ENCODE measurements at regions not wholly inside any gene's neighbourhood (a gene's known extent, or its start where the extent isn't known, plus 50 kb on each side); places are given as distances from the start of the nearest gene placed in this dataset.

- TF ChIP-seq, protein P1, sequence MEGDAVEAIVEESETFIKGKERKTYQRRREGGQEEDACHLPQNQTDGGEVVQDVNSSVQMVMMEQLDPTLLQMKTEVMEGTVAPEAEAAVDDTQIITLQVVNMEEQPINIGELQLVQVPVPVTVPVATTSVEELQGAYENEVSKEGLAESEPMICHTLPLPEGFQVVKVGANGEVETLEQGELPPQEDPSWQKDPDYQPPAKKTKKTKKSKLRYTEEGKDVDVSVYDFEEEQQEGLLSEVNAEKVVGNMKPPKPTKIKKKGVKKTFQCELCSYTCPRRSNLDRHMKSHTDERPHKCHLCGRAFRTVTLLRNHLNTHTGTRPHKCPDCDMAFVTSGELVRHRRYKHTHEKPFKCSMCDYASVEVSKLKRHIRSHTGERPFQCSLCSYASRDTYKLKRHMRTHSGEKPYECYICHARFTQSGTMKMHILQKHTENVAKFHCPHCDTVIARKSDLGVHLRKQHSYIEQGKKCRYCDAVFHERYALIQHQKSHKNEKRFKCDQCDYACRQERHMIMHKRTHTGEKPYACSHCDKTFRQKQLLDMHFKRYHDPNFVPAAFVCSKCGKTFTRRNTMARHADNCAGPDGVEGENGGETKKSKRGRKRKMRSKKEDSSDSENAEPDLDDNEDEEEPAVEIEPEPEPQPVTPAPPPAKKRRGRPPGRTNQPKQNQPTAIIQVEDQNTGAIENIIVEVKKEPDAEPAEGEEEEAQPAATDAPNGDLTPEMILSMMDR (IDR thresholded peaks at IDR 0.05; ENCODE audit: borderline replicate concordance, insufficient read depth, low read depth, low read length): no peak
- no peak overlapping the region for H3K4me3 ChIP-seq (ENCODE audit: low read depth, low read length)
Measured at GRCh38 chr13:21932996-21933395, 262.1 kb downstream of the FGF9 start.

DNA sequence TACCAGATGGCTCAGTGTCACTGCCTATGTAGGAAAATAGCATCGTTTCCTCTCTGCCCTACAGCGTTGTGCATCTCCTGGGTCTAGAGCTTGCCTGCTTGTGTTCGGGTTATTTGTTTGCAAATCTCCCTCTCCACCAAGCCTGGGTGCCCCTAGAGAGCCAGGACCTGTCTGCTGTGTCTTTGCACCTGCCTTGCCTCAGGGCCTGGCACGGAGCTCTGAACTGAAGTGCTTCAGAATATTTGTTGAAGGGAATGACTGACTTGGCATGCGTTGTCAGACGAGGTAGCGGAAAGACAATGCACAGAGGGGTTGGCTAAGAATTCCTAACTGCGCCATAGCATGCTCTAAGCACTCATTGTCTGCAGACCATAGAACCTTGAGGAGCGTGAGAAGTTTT is 263.4 kb downstream of the FGF9 start:
- TF ChIP-seq, protein P1 (IDR thresholded peaks at IDR 0.05; ENCODE audit: borderline replicate concordance, insufficient read depth, low read depth, low read length): no peak
- H3K4me3 ChIP-seq (ENCODE audit: low read depth, low read length): no peak overlapping the region

DNA sequence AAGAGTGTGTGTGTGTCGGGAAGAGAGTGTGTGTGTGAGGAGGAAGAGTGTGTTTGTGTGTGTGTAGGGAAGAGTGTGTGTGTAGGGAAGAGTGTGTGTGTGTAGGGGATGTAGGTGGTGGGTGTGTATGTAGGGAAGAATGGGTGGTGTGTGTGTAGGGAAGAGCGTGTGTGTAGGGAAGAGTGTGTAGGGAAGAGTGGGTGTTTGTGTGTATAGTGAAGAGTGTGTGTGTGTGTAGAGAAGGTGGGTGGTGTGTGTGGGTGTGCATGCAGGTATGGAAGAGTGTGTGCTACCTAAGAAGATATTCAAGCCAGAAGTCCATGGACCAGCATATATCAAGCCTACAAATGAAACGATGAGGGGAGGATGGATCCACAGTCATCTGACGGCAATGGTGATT is 265.8 kb downstream of the FGF9 start:
- TF ChIP-seq, protein P1 (IDR thresholded peaks at IDR 0.05; ENCODE audit: borderline replicate concordance, insufficient read depth, low read depth, low read length): no peak
- H3K4me3 ChIP-seq (ENCODE audit: low read depth, low read length): no peak overlapping the region

DNA sequence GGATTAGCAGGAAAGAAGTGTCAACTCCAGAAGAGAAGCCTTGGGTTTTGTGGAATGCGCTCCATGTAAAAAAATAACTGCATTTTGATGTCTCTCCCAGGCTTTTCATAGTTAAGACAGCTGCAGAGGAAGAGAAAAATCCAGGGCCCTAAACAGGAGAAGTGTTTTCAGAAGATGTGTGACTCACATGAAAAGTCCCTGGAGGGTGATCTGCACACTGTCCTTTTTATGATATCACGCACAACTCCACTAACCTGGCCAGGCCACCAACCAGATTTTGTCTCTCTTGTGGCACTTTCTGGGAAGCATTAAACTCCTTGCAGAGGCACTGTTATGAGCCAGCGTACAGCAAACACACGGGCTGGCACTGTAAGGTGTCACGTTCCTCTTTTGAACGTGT is 267.3 kb downstream of the FGF9 start:
- TF ChIP-seq, protein P1 (IDR thresholded peaks at IDR 0.05; ENCODE audit: borderline replicate concordance, insufficient read depth, low read depth, low read length): no peak
- H3K4me3 ChIP-seq (ENCODE audit: low read depth, low read length): no peak overlapping the region

DNA sequence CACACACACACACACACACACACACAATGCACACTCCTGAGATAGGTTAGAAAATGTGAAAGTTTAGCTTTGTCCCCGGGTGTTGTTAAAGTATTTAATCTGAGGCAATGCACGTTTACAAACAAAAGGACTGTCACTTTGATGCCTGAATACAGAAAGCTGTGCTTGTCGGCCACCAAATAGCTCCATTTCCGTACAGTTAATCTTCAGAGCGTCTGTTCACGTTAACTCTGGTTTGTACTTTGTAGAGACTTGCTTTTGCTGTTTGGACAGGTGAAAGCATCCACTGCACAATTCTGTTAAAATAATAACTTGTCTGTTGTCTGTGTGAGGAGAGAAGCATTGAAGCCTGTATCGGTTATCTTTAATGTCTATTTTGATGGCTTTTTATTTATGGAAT is 267.8 kb downstream of the FGF9 start:
- TF ChIP-seq, protein P1 (IDR thresholded peaks at IDR 0.05; ENCODE audit: borderline replicate concordance, insufficient read depth, low read depth, low read length): no peak
- no peak overlapping the region for H3K4me3 ChIP-seq (ENCODE audit: low read depth, low read length)

DNA sequence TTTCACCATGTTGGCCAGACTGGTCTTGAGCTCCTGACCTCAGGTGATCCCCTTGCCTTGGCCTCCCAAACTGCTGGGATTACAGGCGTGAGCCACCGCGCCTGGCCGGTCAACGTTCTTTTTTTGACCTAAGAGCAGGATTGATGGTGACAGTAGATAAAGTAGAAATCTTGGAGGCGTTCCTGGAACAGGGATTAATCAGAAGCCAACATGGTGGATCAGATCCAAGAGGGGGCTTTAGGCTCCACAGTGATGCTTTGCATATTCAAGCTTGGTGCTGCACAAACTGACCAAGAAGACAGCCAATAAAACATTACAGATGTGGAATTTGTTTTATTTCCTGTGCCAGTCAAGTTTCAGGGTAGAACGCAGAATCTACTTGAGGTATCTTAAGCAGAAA is 271.2 kb downstream of the FGF9 start:
- H3K4me3 ChIP-seq (ENCODE audit: low read depth, low read length): no peak overlapping the region
- TF ChIP-seq, protein P1 (IDR thresholded peaks at IDR 0.05; ENCODE audit: borderline replicate concordance, insufficient read depth, low read depth, low read length): no peak

- TF ChIP-seq, protein P1 (IDR thresholded peaks at IDR 0.05; ENCODE audit: borderline replicate concordance, insufficient read depth, low read depth, low read length): no peak
- H3K4me3 ChIP-seq (ENCODE audit: low read depth, low read length): no peak overlapping the region
Measured at GRCh38 chr13:21944610-21945009, 273.7 kb downstream of the FGF9 start.

Measured in GM12875 (cell line).